SIG-M5 treated with dmso at 0.1 percent for 504 hours (cell line): ENCODE measurements at regions not wholly inside any gene's neighbourhood (a gene's known extent, or its start where the extent isn't known, plus 50 kb on each side); places are given as distances from the start of the nearest gene placed in this dataset.

Source experiments
- DNase-seq: peaks from one replicate; lab custom pipeline; 2025; ENCODE audit not compliant: unreplicated experiment; lab: John Stamatoyannopoulos, UW

- DNase-seq, result no peak
These were observed 235.9 kb upstream of the CDH6 start for GRCh38 chr5:30957591-30957990.

GRCh38 chr5:30956251-30956650, 237.2 kb upstream of the CDH6 start:
- no peak for DNase-seq

GRCh38 chr5:30937070-30937469, 256.4 kb upstream of the CDH6 start:
- DNase-seq, result no peak

- no peak for DNase-seq
These were observed 259.9 kb upstream of the CDH6 start for GRCh38 chr5:30933599-30933998.

- DNase-seq, result no peak
These were observed 261.0 kb upstream of the CDH6 start for GRCh38 chr5:30932273-30933017.

- DNase-seq, result no peak
These were observed 262.8 kb upstream of the CDH6 start for GRCh38 chr5:30930736-30931135.

- no peak for DNase-seq
These were observed 264.5 kb upstream of the CDH6 start for GRCh38 chr5:30928956-30929355.

- no peak for DNase-seq
These were observed 267.3 kb upstream of the CDH6 start for GRCh38 chr5:30926218-30926617.

GRCh38 chr5:30921388-30921787, 272.1 kb upstream of the CDH6 start:
- DNase-seq, result no peak

- no peak for DNase-seq
These were observed 275.3 kb upstream of the CDH6 start for GRCh38 chr5:30918171-30918570.

- no peak for DNase-seq
These were observed 285.1 kb upstream of the CDH6 start for GRCh38 chr5:30908356-30908755.

GRCh38 chr5:30900367-30900766, 293.1 kb upstream of the CDH6 start:
- DNase-seq, result no peak

- no peak for DNase-seq
These were observed 298.7 kb upstream of the CDH6 start for GRCh38 chr5:30894811-30895210.

- DNase-seq, result no peak
These were observed 301.8 kb upstream of the CDH6 start for GRCh38 chr5:30891660-30892059.

GRCh38 chr5:30890377-30890776, 303.1 kb upstream of the CDH6 start:
- DNase-seq, result no peak

GRCh38 chr5:30880514-30880913, 313.0 kb upstream of the CDH6 start:
- no peak for DNase-seq

- DNase-seq, result no peak
These were observed 313.6 kb upstream of the CDH6 start for GRCh38 chr5:30879887-30880286.

- no peak for DNase-seq
These were observed 314.7 kb upstream of the CDH6 start for GRCh38 chr5:30878746-30879145.

- no peak for DNase-seq
These were observed 315.2 kb upstream of the CDH6 start for GRCh38 chr5:30878296-30878695.

GRCh38 chr5:30874241-30875034, 319.0 kb upstream of the CDH6 start:
- no peak for DNase-seq

GRCh38 chr5:30871196-30871595, 322.3 kb upstream of the CDH6 start:
- no peak for DNase-seq

- no peak for DNase-seq
These were observed 325.8 kb upstream of the CDH6 start for GRCh38 chr5:30867711-30868110.

GRCh38 chr5:30866142-30866541, 327.3 kb upstream of the CDH6 start:
- no peak for DNase-seq
